ENCODE measurements at regions not wholly inside any gene's neighbourhood (a gene's known extent, or its start where the extent isn't known, plus 50 kb on each side); places are given as distances from the start of the nearest gene placed in this dataset.

DNA sequence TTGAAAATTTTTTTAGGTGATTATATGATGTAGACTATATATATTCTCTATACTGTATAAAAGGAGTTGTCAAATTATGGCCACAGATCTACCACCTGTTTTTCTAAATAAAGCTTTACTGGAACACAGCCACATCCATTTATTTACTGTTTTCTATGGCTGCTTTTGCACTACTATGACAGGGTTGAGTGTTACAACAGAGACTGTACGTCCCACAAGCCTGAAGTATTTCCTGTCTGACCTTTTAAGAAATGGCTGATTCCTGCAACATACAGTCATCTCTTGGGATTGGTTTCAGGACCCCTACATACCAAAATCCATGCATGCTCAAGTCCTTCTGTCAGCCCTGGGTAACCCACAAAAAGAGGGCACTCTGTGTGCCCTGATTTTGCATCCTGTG, 508.3 kb downstream of the TSN start:
- no peak overlapping the region for H3K4me3 ChIP-seq
- DNase-seq (ENCODE audit: low spot score) = no peak
- no peak overlapping the region for H3K27ac ChIP-seq
- TF ChIP-seq CTCF (IDR thresholded peaks at IDR 0.05) = no peak

DNA sequence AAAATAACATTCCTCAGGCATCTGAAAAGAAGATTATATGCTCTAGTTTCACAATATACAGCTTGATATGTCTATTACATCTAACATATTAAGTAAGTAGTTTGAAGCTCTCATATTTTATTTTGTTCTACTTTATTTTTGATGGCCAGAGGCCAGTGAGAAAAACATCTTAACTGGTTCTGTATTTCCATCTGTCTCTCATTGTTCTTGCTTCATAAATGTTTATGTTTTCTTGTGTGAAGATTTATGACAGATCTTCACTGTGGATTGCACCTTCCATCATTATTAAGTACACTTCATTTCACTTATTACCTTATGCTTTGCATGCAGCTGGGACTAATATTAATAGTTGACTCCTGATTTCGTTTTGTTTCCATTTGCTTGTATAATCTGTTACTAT, 511.2 kb downstream of the TSN start:
- no peak overlapping the region for H3K27ac ChIP-seq
- no peak for TF ChIP-seq CTCF (IDR thresholded peaks at IDR 0.05)
- no peak for DNase-seq (ENCODE audit: low spot score)
- H3K4me3 ChIP-seq = no peak overlapping the region

DNA sequence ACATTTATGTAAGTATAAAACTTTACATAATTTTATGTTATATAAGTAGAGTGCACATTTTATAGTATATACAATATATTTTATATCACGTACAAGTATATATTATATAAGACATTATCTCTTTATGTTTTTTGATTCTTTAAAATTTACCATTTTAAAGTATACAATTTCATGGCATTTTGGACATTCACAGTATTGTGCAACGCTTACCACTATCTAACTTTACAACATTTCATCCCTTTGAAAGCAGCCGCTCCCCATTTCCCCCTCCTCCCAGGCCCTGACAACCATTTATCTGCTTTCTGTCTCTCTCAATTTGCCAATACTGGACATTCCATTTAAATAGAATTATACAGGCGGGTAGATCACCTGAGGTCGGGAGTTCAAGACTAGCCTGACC, 512.5 kb downstream of the TSN start:
- no peak overlapping the region for H3K4me3 ChIP-seq
- no peak for TF ChIP-seq CTCF (IDR thresholded peaks at IDR 0.05)
- DNase-seq (ENCODE audit: low spot score) = no peak
- no peak overlapping the region for H3K27ac ChIP-seq

GRCh38 chr2:122273785-122274419, 518.5 kb downstream of the TSN start:
- H3K27ac ChIP-seq = no peak overlapping the region
- no peak overlapping the region for H3K4me3 ChIP-seq
- TF ChIP-seq CTCF (IDR thresholded peaks at IDR 0.05) = no peak
- no peak for DNase-seq (ENCODE audit: low spot score)

DNA sequence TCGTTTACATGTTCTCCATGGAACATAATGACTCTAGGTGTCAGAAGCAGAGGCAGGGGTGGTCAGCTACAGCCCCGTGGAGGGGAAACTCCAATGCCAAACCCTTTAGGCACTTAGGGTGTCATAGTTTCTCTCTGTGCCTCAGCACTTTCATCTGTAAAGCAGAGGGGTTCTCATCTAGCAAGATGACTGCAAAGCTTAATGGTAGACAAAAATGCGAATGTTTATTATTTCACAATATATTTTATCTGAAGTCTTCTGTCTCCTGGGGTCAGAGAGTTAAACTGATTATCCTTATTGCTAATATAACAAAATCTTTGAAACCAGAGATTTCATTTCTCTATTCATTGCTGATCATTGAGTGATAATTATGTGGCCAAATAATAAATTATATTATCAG, 522.5 kb downstream of the TSN start:
- TF ChIP-seq CTCF (IDR thresholded peaks at IDR 0.05) = no peak
- Histone ChIP-seq H3K27ac (no peak overlapping the region), H3K4me3 (no peak overlapping the region)
- no peak for DNase-seq (ENCODE audit: low spot score)

DNA sequence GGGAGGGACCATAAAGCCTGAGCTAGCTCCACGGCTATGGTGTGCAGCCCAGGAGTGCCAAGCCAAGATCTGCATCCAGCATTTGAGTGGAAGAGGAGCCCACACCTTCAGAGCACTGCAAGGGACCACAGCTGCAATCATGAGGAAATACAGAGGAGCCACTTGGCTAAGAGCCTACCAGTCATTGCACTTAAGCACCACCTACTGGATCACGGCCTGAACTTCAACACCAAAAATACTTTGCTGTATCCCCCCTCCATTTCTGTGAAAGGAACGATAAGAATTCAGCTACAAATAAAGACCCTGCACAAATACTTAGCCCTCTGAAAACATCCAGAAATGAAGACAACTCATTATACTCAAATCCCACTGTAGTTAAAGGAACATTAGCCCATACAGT, 545.3 kb downstream of the TSN start:
- no peak for TF ChIP-seq CTCF (IDR thresholded peaks at IDR 0.05)
- DNase-seq (ENCODE audit: low spot score) = no peak
- no peak overlapping the region for H3K4me3 ChIP-seq
- no peak overlapping the region for H3K27ac ChIP-seq

DNA sequence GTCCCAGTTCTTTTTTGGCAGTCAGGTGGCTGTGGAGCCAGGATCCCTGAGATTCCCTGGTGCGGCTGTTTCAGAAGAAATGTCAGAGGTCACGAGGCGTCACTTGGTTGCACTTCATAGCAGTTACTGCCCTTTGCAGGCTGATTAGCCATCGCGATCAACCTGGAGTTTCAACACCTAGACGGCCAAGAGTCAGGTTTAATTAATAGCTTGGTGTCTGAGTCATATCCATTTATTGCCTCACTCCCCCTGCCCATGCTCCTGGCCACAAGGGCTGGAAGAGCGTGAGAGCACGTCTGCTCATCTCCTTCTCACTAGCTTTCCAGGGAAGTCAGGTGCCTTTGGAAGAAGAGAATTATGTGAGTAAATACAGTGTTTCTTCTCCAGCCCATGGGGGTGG, 552.3 kb downstream of the TSN start:
- Histone ChIP-seq H3K4me3 (no peak overlapping the region), H3K27ac (no peak overlapping the region)
- no peak for DNase-seq (ENCODE audit: low spot score)
- TF ChIP-seq CTCF (IDR thresholded peaks at IDR 0.05) = no peak
